Erythroblast (primary cell): ENCODE measurements at regions not wholly inside any gene's neighbourhood (a gene's known extent, or its start where the extent isn't known, plus 50 kb on each side); places are given as distances from the start of the nearest gene placed in this dataset.

Experiments
- DNase-seq, 2 experiments: peaks; one replicate each; lab custom pipeline; 2025; lab: John Stamatoyannopoulos, UW
- GATA1 ChIP-seq: IDR thresholded peaks from 2 replicates; pipeline ENCODE4 v1.6.1; 2011; ENCODE audit warnings: low read depth, mild to moderate bottlenecking, control low read depth, low read length, moderate library complexity
- POLR2A ChIP-seq: IDR thresholded peaks from 2 replicates; pipeline ENCODE4 v1.6.1; 2011; ENCODE audit warnings: mild to moderate bottlenecking, low read length

DNA sequence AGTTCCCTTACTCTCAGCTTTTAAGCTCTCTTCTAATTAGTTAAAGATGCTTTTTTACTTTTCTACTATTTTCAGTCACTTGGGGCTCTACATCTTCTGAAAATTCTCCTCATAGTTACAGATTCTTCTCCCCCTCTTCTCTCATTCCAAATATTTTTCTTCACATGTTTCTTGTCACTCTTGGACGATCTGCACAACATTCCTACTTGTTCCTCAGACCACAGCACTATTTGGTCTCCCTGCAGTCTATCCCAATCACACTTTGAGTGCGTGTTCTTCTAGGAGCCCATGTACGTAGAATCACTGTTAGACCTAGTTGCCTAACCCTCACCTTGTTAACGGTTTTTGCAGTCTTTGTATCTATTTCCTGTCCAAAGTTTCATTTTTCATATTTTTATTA is 222.5 kb upstream of the SPRY2 start:
- no peak for DNase-seq

DNA sequence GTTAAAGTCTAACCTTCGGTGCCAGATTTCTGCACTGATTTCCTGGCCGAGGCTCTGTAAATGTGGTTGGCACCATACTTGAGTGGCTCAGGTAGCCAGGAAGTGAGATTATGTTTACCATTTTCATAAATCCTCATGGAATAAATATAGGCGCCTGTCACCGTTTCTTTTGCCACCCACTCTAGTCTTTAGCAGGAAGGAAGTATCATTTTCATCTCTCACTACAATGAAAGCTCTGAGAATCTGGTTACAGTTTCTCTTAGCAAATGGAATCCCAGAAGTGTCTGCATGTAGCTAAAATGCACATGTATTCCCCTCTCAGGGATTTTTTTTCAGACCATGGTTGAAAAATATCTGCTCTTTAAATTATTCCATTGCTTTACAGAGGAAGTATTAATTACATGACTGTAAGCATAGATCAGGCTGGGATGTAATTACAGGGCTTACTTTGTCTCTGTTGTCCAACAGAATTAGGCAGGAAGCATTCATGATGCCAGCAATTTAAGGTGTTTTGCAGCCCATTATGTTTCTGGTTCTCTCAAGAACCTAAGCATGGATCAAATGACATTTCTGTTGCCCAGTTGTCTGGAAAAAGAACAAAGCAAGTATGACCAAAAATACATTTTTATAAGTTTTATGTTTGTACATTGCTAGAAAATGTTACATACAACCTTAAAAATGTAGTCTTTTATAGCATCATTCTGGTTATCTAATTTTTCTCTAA is 221.7 kb upstream of the SPRY2 start:
- TF ChIP-seq POLR2A (no peak), GATA1 (no peak)
- no peak for DNase-seq

More for the DNA sequence above, 222.5 kb upstream of the SPRY2 start:
- no peak for TF ChIP-seq POLR2A
- no peak for TF ChIP-seq GATA1

- no peak for TF ChIP-seq POLR2A
- TF ChIP-seq GATA1 = no peak
- no peak for DNase-seq
These were observed 219.7 kb upstream of the SPRY2 start for GRCh38 chr13:80560609-80561008.

DNA sequence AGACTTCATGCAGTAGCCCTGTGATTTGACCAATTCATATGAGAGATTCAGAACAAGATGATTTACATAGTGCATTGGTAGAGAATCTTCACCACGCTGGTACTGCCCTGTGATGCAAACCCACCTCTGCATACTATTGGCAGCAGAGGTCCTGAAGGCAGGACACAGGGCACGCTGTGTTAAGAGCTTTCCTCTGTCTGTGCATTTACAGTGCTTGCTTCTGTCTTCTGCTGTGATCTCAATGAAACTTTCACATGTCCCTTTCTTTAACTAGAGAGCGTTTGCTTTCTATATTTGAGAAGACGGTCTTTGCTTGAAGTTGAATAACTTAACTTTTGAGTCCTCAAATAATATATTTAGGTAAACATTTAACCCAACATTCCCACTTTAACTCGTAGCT is 219.0 kb upstream of the SPRY2 start:
- no peak for TF ChIP-seq GATA1
- no peak for TF ChIP-seq POLR2A
- DNase-seq = no peak

DNA sequence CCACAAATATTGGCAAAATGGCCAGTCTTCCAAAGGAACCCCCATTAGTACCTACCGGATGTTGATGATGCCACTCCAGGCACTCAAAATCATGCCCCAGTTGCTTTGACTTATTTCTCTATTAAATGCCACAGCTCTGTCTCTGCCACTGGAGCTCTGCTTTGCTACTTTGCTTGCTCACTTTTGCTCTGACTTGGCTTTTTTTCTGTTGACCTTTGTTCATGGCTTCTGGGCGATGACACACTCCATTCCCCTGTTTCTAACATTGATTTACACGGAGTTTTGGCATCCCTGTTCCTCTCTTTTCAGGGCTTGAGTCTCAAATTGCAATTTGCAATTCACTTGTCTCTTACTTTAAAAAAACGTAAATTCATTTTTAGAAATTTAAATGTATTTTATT is 217.1 kb upstream of the SPRY2 start:
- DNase-seq = no peak
- TF ChIP-seq GATA1 (no peak), POLR2A (no peak)

DNA sequence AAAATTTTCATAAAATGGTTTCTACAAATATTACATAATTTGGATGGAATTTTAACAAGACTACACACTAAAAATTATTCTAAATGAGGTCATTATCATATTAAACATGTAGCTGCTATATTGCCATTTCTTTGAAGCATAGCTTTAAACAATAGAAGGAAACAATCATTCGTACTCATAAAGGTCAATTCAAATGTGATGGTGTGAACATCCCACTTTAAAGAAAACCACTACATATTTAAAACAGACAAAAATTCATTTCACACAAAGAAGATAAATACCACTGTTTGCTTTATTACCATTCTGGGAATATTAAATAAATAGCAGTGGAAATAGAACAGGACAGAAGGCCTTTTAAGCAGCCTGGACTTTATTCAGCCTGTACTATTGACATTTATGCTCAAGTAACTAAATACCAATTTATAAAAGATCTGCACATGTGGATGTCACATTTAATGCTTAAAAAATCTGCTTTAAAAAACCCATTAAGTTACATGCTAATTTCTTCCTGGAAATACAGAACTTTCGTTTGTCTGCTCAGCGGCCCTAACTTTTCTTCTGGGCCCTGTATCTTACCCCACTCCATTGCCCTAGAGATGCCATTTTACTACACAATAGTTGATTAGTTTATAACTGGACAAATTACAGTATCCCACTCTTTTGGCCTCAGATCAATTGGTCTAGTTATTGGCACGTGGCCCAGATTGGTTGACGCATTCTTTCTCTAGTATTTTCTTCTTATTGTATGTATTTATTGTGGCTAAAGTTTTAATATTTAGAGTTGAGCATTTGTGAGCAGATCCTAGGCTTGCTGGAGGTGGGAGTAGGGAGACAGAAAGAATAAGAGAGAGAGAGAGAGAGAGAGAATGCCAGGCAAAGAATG is 215.1 kb upstream of the SPRY2 start:
- DNase-seq = no peak
- no peak for TF ChIP-seq GATA1
- no peak for TF ChIP-seq POLR2A

- TF ChIP-seq POLR2A (no peak), GATA1 (no peak)
- no peak for DNase-seq
These were observed 212.0 kb upstream of the SPRY2 start for GRCh38 chr13:80552851-80553440.

DNA sequence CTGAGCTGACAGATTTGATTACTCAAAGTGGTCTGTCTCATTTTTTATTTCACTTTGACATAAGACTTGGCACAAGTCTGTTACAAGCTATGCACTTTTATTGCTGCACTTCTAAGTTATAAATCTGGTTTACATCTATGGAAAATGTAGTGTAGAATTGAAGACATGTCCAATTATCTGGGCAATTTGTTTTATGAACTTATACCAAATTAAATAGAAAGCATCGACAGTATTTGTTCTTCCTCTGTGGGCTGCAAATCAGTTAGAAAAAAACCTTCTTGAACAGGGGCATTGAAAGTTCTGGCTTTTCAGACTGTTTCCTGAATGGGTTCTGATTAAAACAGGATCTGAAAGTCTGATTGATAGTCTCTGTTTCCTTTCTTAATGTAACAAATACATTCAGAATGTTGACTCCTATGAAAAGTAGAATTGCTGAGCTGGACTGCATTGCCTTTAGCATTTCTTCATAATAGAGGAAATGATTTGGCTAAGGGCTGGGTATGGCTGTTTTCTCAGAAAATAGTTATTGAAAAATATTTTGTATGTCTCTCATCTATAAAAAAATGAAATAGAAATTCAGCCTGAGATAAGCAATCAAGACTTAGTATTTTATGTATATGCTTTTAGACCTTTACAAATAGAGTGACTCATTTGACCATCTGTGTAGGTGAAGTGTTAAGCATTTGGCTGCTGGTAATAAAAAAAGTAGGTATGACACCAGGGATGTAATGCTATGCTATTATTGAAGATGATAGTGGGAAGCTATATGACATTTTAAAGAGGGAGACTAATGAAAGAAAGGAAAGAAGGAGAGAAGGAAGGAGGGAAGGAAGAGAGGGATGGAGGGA is 210.9 kb upstream of the SPRY2 start:
- DNase-seq = no peak

DNA sequence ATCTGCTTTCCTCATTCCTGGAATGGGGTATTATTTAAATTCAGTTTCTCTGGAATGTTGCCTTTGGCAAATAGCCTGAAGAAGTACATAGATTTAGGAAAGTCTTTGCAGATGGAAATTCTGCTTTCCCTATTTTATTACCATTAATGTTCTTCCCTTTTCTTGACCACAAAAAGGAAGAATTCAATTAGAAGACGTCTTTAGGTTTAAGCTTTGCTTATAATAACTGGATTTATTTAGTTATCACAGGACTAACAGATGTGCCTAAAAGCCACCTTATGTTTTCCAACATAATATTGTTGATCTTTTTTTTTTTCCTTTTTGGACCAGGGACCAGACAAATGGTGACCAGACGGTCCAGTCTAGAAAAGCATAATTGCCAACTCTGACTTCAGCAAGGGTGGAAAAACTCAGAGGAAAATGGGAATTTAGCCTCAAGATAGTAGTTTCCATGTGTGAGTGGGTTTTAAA is 210.1 kb upstream of the SPRY2 start:
- TF ChIP-seq GATA1 = no peak
- TF ChIP-seq POLR2A = no peak
- DNase-seq = no peak

More for the DNA sequence above, 210.9 kb upstream of the SPRY2 start:
- TF ChIP-seq POLR2A (no peak), GATA1 (no peak)

- no peak for TF ChIP-seq POLR2A
- no peak for TF ChIP-seq GATA1
- no peak for DNase-seq
These were observed 208.0 kb upstream of the SPRY2 start for GRCh38 chr13:80548915-80549314.

- DNase-seq = no peak
- TF ChIP-seq POLR2A (no peak), GATA1 (no peak)
These were observed 207.2 kb upstream of the SPRY2 start for GRCh38 chr13:80547885-80548825.

DNA sequence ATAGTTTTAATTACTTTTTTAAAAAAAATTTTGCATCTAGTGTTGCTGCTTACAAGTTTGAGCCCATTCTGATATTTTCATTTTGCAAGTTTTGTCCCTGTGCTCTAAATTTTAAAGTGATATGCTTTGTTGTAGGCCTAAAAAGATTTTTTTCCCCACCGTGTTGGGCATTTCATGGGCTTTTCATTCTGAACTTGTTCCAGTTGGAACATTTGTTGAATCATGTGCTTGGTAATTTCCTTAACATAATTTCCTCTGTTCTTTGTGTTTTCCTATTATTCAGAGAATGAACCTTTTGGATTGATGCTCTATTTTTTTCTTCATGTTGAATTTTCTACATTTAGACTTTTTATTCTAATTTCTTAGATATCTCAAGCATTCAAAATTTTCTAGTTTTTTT is 206.4 kb upstream of the SPRY2 start:
- TF ChIP-seq GATA1 (no peak), POLR2A (no peak)
- DNase-seq = no peak

DNA sequence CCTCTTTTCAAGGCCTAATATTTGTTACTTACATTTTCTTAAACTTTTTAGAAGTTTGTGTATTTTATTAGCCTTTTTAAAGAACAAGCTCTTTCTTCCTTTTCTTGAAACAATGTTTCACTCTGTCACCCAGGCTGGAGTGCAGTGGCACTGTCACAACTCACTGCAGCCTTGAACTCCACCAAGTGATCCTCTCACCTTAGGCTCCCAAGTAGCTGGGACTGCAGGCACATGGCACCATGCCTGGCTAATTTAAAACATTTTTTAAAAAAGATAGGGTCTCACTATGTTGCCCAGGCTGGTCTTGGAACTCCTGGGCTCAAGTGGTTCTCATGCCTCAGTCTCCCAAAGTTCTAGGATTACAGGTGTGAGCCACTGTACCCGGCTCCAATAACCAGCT is 192.2 kb upstream of the SPRY2 start:
- no peak for TF ChIP-seq POLR2A
- TF ChIP-seq GATA1 = no peak
- DNase-seq = no peak
